ENCODE measurements at regions not wholly inside any gene's neighbourhood (a gene's known extent, or its start where the extent isn't known, plus 50 kb on each side); places are given as distances from the start of the nearest gene placed in this dataset.

- intact Hi-C loops (cut with DNase I; ENCODE audit: low total_unique reads): no loop called here
- TF ChIP-seq POLR2AphosphoS5 (IDR thresholded peaks at IDR 0.05) (no peak), EP300 (IDR thresholded peaks at IDR 0.05) (no peak), POLR2A (IDR thresholded peaks at IDR 0.05) (no peak), CTCF (IDR thresholded peaks at IDR 0.05) (no peak)
- Histone ChIP-seq H3K4me1 (no peaks in the 10 kb centered on the region), H3K27me3 (no peaks in the 10 kb centered on the region), H3K36me3 (no peaks in the 10 kb centered on the region), H3K27ac (no peak overlapping the region), H3K9me3 (peaks cover 0 to 16% (median 8%) of the 10 kb centered on the region in 4 donors), H3K4me3 (no peak overlapping the region)
- DNase-seq: no peak
- WGBS, 5 donors: 57 to 73% (median 67%) methylated on average over 4 of the region's 4 CpGs
Measured at GRCh38 chr13:84082462-84082861, 200.2 kb upstream of the SLITRK1 start.

DNA sequence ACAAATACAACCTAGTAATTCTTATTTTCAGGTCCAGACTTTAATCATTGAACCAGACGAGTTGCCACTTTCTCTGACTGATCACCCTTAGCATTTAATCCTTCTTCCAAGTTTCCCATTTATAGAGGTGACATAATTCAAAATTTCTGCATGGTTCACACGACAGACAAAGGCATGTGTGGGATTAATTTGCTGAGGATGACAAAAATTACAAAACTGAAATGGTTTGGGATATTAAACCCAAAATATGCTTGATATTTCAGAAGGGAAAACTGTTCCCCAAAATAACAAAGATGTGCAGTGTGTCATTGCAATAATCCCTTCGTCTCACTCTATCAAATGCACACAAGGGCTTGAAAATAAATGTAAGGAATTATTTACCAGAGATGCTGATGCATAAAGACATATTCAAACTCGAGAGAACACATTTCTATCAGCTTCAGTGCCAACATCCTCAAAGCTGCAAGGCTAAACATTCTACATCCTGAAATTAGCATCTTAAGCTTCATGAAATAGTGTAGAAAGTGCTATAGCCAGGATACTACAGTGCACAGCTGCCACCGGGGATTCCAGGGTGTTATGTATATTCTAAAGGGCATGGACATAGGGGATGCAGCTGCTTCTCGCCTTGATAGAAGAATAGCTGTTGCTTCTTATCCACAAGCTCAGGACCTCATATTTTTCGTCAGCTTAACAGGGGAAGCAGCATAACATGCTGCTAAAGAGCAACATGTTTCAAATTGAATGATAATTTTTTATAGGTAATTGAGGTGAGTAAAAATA lies 198.7 kb upstream of the SLITRK1 start:
- 53 to 63% (median 55%) methylated on average over 7 of the region's 7 CpGs for WGBS, 5 donors
- H3K27me3 ChIP-seq: no peaks in the 10 kb centered on the region
- no peak for DNase-seq
- H3K27ac ChIP-seq: no peak overlapping the region
- peaks cover 0 to 7% (median 0%) of the 10 kb centered on the region in 4 donors for H3K9me3 ChIP-seq
- no peak for TF ChIP-seq POLR2A (IDR thresholded peaks at IDR 0.05)
- TF ChIP-seq CTCF (IDR thresholded peaks at IDR 0.05): no peak
- no peak for TF ChIP-seq EP300 (IDR thresholded peaks at IDR 0.05)
- TF ChIP-seq POLR2AphosphoS5 (IDR thresholded peaks at IDR 0.05): no peak
- no peak overlapping the region for H3K4me3 ChIP-seq
- H3K4me1 ChIP-seq: no peaks in the 10 kb centered on the region
- intact Hi-C loops (cut with DNase I; ENCODE audit: low total_unique reads): no loop called here
- no peaks in the 10 kb centered on the region for H3K36me3 ChIP-seq

GRCh38 chr13:84077271-84077670 lies 195.0 kb upstream of the SLITRK1 start:
- H3K4me3 ChIP-seq: no peak overlapping the region
- H3K27me3 ChIP-seq: no peaks in the 10 kb centered on the region
- no peaks in the 10 kb centered on the region for H3K36me3 ChIP-seq
- intact Hi-C loops (cut with DNase I; ENCODE audit: low total_unique reads): no loop called here
- no peak for TF ChIP-seq POLR2A (IDR thresholded peaks at IDR 0.05)
- no peak for TF ChIP-seq EP300 (IDR thresholded peaks at IDR 0.05)
- TF ChIP-seq CTCF (IDR thresholded peaks at IDR 0.05): no peak
- no peak for TF ChIP-seq POLR2AphosphoS5 (IDR thresholded peaks at IDR 0.05)
- peak in 1 of 2 donors; percentile 1 for DNase-seq
- H3K27ac ChIP-seq: no peak overlapping the region
- H3K9me3 ChIP-seq: no peaks in the 10 kb centered on the region
- no peaks in the 10 kb centered on the region for H3K4me1 ChIP-seq

GRCh38 chr13:84076280-84076679 lies 194.0 kb upstream of the SLITRK1 start:
- H3K4me1 ChIP-seq: no peaks in the 10 kb centered on the region
- H3K36me3 ChIP-seq: no peaks in the 10 kb centered on the region
- 65 to 82% (median 72%) methylated on average over 1 of the region's 1 CpG for WGBS, 5 donors
- H3K4me3 ChIP-seq: no peak overlapping the region
- DNase-seq: no peak
- H3K27me3 ChIP-seq: no peaks in the 10 kb centered on the region
- intact Hi-C loops (cut with DNase I; ENCODE audit: low total_unique reads): no loop called here
- H3K27ac ChIP-seq: no peak overlapping the region
- no peak for TF ChIP-seq CTCF (IDR thresholded peaks at IDR 0.05)
- no peak for TF ChIP-seq POLR2A (IDR thresholded peaks at IDR 0.05)
- no peaks in the 10 kb centered on the region for H3K9me3 ChIP-seq

Data from stomach (tissue), 8 donors.